HUES48 (cell line): ENCODE measurements at regions not wholly inside any gene's neighbourhood (a gene's known extent, or its start where the extent isn't known, plus 50 kb on each side); places are given as distances from the start of the nearest gene placed in this dataset.

Experiments
- H3K27ac ChIP-seq: one replicate; pipeline ENCODE4 v1.7.0; 2013; ENCODE audit warnings: low read depth, low read length, inconsistent platforms
- H3K27me3 ChIP-seq: 2 replicates; pipeline ENCODE4 v1.6.1; 2013; ENCODE audit warnings: mild to moderate bottlenecking, low read length; ENCODE audit not compliant: control insufficient read depth, insufficient read depth
- H3K36me3 ChIP-seq: 2 replicates; pipeline ENCODE4 v1.6.1; 2013; ENCODE audit warnings: low read length; ENCODE audit not compliant: control insufficient read depth, insufficient read depth
- H3K4me1 ChIP-seq: 2 replicates; pipeline ENCODE4 v1.6.1; 2013; ENCODE audit warnings: mild to moderate bottlenecking, low read length; ENCODE audit not compliant: control insufficient read depth, insufficient read depth
- H3K4me3 ChIP-seq: 2 replicates; pipeline ENCODE4 v1.5.1; 2013; ENCODE audit warnings: mild to moderate bottlenecking, low read depth, low read length
- H3K9ac ChIP-seq: 2 replicates; pipeline ENCODE4 v1.6.1; 2013; ENCODE audit warnings: mild to moderate bottlenecking, low read depth, low read length, moderate library complexity
- H3K9me3 ChIP-seq: 2 replicates; pipeline ENCODE4 v1.6.1; 2013; ENCODE audit warnings: low read length; ENCODE audit not compliant: control insufficient read depth, insufficient read depth

DNA sequence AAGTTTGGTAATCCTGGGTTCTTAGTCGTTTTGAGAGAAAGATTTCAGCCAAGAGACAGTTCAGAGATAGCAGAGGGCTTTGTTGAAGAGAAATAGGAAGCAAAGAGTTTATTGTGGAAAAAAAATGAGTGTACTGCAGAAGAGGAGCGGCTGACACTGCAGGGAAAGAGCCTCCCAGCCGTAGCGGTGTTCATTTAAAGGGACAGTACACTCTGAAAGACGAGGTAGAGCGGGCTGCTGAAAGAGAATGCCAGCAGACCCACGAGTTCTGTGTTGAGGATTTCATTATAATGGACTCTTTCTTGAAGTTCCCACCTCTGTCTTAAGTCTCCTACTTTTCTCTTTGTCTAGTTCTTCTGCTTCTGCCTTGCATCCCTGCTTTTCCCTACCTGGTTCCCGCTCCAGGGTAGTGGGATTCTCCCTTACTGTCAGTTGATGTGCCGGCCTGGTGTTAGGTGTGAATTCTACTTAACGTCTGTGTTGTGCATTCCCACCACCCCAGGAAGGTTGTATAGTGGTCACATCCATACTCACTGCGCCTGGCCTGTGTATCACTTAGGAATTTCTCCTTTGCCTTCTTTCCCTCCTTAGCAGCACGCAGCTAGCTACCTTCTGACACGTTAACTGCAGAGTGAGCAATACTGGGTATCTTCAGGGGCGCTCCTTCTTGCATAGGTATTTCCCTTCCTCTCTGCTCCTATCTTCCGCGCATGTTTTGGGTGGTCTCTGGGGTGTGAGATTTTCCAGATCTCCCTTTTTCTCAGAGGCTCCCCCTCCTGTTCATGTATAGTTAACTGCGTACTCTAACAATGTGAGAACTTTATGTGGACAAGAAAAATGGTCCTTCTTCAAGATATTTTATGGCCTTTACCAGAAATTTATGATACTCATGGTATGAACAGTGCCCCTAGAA, 164.5 kb downstream of the PTH2R start:
- no peak overlapping the region for H3K27ac ChIP-seq
- no peaks in the 10 kb centered on the region for H3K36me3 ChIP-seq
- H3K9ac ChIP-seq = no peak overlapping the region
- H3K27me3 ChIP-seq = no peaks in the 10 kb centered on the region
- no peaks in the 10 kb centered on the region for H3K9me3 ChIP-seq
- H3K4me3 ChIP-seq = no peak overlapping the region
- H3K4me1 ChIP-seq = 0 out of 2 replicates have a peak, but pooled peaks cover 5% of the 10 kb centered on the region

GRCh38 chr2:208571764-208572131, 165.2 kb downstream of the PTH2R start:
- Histone ChIP-seq H3K9me3 (no peaks in the 10 kb centered on the region), H3K36me3 (no peaks in the 10 kb centered on the region), H3K4me3 (no peak overlapping the region), H3K9ac (no peak overlapping the region), H3K4me1 (0 out of 2 replicates have a peak, but pooled peaks cover 5% of the 10 kb centered on the region), H3K27ac (no peak overlapping the region), H3K27me3 (no peaks in the 10 kb centered on the region)

- Histone ChIP-seq H3K9me3 (no peaks in the 10 kb centered on the region), H3K4me1 (0 out of 2 replicates have a peak, but pooled peaks cover 5% of the 10 kb centered on the region), H3K36me3 (no peaks in the 10 kb centered on the region), H3K4me3 (no peak overlapping the region), H3K27me3 (no peaks in the 10 kb centered on the region), H3K27ac (no peak overlapping the region), H3K9ac (no peak overlapping the region)
Observed at GRCh38 chr2:208573569-208573968, 167.0 kb downstream of the PTH2R start.

GRCh38 chr2:208579678-208580077, 173.1 kb downstream of the PTH2R start:
- Histone ChIP-seq H3K9me3 (no peaks in the 10 kb centered on the region), H3K27me3 (no peaks in the 10 kb centered on the region), H3K36me3 (no peaks in the 10 kb centered on the region), H3K4me1 (peaks cover 6% of the 10 kb centered on the region; the same call in 1 of the 2 replicates), H3K9ac (no peak overlapping the region), H3K4me3 (no peak overlapping the region), H3K27ac (no peak overlapping the region)

DNA sequence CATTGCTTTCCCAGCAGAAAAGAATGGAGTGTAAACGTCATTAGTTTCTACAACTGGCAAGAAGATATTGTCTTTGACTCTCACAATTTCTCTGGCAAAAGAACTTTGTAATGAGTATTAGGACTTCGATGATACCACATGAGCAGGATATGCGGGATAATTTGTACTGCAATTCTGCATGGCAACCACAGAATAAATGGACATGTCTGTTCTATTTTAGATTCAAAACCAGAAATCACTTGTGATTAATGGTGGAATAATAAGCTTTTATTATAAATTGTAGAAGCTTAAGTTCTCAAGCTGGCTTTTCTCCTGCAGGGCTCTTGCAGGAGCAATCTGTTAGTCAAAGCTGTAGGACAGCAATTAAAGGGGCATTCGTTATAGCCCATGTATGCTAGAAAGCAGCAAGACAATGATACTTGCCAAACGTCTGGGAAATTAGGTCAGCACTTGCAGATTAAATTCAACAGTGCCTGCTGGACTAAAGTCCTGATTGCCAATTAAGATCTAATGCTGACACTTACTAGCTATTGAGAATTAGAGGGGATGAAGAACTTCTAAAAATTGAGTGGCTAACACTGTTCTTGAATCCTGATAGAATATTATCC, 177.9 kb downstream of the PTH2R start:
- no peaks in the 10 kb centered on the region for H3K9me3 ChIP-seq
- no peaks in the 10 kb centered on the region for H3K27me3 ChIP-seq
- H3K27ac ChIP-seq = no peak overlapping the region
- H3K4me3 ChIP-seq = no peak overlapping the region
- no peaks in the 10 kb centered on the region for H3K36me3 ChIP-seq
- peaks cover 6% of the 10 kb centered on the region; the same call in 1 of the 2 replicates for H3K4me1 ChIP-seq
- no peak overlapping the region for H3K9ac ChIP-seq

DNA sequence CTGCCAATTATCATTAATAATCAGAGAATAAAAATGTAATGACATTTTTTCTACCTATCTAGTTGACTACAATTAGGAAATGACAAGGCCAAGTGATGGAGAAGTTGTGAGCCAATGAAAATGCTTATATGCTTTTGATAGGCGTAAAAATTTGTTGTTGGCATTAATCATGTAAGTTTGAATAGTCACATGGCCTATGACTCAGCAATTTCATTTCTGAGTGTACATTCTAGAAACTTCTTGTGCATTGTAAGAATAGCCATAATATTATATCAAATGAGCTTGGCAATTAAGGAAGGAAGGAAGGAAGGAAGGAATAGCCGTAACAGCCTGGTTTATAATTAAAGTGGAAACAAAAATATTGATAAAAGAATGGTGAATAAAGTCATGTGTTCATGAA, 179.9 kb downstream of the PTH2R start:
- H3K4me3 ChIP-seq = no peak overlapping the region
- H3K9ac ChIP-seq = no peak overlapping the region
- H3K36me3 ChIP-seq = no peaks in the 10 kb centered on the region
- H3K27ac ChIP-seq = no peak overlapping the region
- no peaks in the 10 kb centered on the region for H3K27me3 ChIP-seq
- peaks cover 6% of the 10 kb centered on the region; the same call in 1 of the 2 replicates for H3K4me1 ChIP-seq
- H3K9me3 ChIP-seq = no peaks in the 10 kb centered on the region

- Histone ChIP-seq H3K4me3 (peak overlapping the region; percentile 38), H3K4me1 (peaks cover 16% of the 10 kb centered on the region), H3K9me3 (peaks cover 31% of the 10 kb centered on the region), H3K9ac (no peak overlapping the region), H3K36me3 (no peaks in the 10 kb centered on the region), H3K27ac (peak overlapping the region; percentile 73), H3K27me3 (no peaks in the 10 kb centered on the region)
Observed at GRCh38 chr2:208594642-208595385, 188.2 kb downstream of the PTH2R start.

DNA sequence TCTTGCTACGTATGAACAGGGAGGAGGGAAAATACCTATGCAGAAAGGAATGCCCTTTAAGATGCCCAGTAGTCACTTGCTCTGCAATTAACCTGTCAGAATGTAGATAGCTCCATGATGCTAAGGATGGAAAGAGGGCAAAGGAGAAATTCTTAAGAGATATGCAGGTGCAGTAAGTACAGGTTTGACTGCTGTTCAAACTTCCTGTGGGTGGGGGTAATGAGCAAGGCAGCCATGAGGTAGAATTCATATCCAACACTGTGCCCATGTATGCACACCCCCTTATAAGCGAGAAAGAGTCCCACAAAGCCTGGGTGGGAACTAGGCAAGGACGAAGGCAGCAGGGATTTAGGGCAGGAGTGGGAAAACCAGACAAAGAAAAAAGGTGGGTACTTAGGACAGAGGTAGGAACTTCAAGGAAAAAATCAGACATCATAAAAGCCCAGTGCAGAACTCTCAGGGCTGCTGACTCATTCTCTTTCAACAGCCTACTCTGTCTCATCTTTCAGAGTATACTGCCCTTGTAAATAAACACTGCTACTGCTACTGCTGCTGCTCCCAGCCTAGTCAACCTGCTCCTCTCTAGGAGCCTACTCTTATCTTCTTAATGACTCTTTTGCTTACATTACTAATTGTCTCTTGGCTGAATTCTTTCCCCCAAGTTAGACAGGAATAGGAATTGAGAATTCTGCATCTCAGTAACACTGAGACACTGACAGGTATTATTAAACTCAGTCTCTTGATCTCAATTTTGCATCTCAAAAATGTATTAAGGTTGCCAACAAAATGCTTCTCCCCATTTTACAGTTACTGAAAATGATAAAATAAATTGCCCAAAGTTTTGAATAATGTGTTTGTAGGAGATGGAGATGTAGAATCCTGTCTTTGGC, 189.0 kb downstream of the PTH2R start:
- peaks cover 16% of the 10 kb centered on the region for H3K4me1 ChIP-seq
- no peaks in the 10 kb centered on the region for H3K27me3 ChIP-seq
- H3K9ac ChIP-seq = no peak overlapping the region
- H3K9me3 ChIP-seq = peaks cover 31% of the 10 kb centered on the region
- peak overlapping the region; percentile 73 for H3K27ac ChIP-seq
- H3K36me3 ChIP-seq = no peaks in the 10 kb centered on the region
- peak overlapping the region; percentile 38; the same call in 1 of the 2 replicates for H3K4me3 ChIP-seq

GRCh38 chr2:208607694-208608093, 201.1 kb downstream of the PTH2R start:
- Histone ChIP-seq H3K9me3 (peaks cover 3% of the 10 kb centered on the region; the same call in 1 of the 2 replicates), H3K4me3 (no peak overlapping the region), H3K4me1 (no peaks in the 10 kb centered on the region), H3K27ac (no peak overlapping the region), H3K9ac (no peak overlapping the region), H3K36me3 (no peaks in the 10 kb centered on the region), H3K27me3 (no peaks in the 10 kb centered on the region)

DNA sequence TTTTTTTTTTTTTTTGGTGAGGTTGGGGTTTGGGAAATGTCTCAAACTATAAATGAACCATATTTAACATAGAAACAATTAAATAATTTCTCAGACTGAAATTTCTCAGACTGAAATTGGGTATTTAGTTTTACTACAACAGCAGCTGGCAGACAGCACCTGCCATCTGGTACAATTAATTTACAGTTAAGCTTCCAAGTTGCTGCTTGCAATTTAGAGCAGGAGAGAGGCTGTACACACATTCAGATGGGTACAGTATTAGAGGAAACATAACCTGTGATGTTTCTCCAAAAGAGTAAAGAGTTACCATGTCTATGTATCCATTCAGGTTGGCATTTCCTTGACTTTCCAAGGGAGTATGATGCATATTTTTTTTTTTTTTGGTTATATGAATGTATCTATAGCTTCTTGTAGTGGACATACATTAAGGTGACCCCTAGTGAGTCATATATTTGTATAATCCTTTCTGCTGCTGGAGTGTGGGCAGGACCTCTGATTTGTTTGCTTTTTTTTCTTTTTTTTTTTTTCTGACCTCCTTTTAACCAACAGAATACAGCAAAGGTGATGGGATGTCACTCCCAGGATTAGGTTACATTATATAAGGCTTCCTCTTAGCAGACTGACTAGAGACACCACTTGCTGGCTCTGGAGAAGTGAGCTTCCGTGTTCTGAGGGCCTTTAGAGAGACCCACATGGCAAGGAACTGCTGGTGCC, 201.7 kb downstream of the PTH2R start:
- no peak overlapping the region for H3K4me3 ChIP-seq
- peaks cover 3% of the 10 kb centered on the region; the same call in 1 of the 2 replicates for H3K9me3 ChIP-seq
- no peak overlapping the region for H3K27ac ChIP-seq
- H3K27me3 ChIP-seq = no peaks in the 10 kb centered on the region
- no peak overlapping the region for H3K9ac ChIP-seq
- no peaks in the 10 kb centered on the region for H3K36me3 ChIP-seq
- no peaks in the 10 kb centered on the region for H3K4me1 ChIP-seq
